Stomach smooth muscle (tissue), 2 donors: ENCODE measurements at regions not wholly inside any gene's neighbourhood (a gene's known extent, or its start where the extent isn't known, plus 50 kb on each side); places are given as distances from the start of the nearest gene placed in this dataset.

Experiments
- H3K27ac ChIP-seq: one replicate; pipeline ENCODE4 v1.7.0; 2013; ENCODE audit warnings: mild to moderate bottlenecking, low read length, inconsistent platforms
- H3K27me3 ChIP-seq, 2 donors: one replicate each; pipeline ENCODE4 v1.7.0; 2013; ENCODE audit warnings: low read length in 2 of 2; ENCODE audit not compliant: insufficient read depth in 2 of 2, control insufficient read depth in 1 of 2
- H3K36me3 ChIP-seq, 2 donors: one replicate each; pipeline ENCODE4 v1.7.0; 2013; ENCODE audit warnings: low read length in 2 of 2; ENCODE audit not compliant: control insufficient read depth in 2 of 2, insufficient read depth in 2 of 2
- H3K4me1 ChIP-seq: one replicate; pipeline ENCODE4 v1.7.0; 2013; ENCODE audit warnings: low read length; ENCODE audit not compliant: control insufficient read depth, insufficient read depth
- H3K4me3 ChIP-seq, 2 donors: one replicate each; pipeline ENCODE4 v1.7.0; 2013; ENCODE audit warnings: low read length in 2 of 2
- H3K9ac ChIP-seq, 2 donors: one replicate each; pipeline ENCODE4 v1.7.0; 2013; ENCODE audit warnings: low read length in 2 of 2, mild to moderate bottlenecking in 1 of 2
- H3K9me3 ChIP-seq, 2 donors: one replicate each; pipeline ENCODE4 v1.7.0; 2013; ENCODE audit warnings: low read length in 2 of 2; ENCODE audit not compliant: control insufficient read depth in 2 of 2
- donor health status: healthy.
- donor health status: Pancreatic carcinoma.

DNA sequence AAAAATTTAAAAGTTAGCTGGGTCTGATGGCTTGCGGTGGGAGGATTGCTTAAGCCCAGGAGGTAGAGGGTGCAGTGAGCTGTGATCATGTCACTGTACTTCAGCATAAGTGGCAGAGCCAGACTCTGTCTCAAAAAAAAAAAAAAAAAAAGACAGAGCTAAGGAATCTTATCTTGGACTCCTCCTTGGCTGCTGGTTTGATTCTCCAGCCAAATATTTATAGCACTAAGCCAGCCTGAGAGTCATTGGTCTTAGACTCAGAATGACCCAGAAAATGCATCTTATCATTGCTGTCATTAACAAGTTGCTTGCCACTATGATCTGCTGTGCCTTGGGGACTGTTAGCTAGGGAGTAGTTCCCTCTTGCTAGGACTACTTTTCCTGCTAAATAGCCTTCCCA, 164.7 kb downstream of the GNAT3 start:
- H3K9ac ChIP-seq, result no peak overlapping the region
- H3K27me3 ChIP-seq, result no peaks in the 10 kb centered on the region
- H3K36me3 ChIP-seq, result no peaks in the 10 kb centered on the region
- H3K4me3 ChIP-seq, result no peak overlapping the region
- H3K4me1 ChIP-seq, result peaks cover 4% of the 10 kb centered on the region
- no peak overlapping the region for H3K27ac ChIP-seq
- no peaks in the 10 kb centered on the region for H3K9me3 ChIP-seq

DNA sequence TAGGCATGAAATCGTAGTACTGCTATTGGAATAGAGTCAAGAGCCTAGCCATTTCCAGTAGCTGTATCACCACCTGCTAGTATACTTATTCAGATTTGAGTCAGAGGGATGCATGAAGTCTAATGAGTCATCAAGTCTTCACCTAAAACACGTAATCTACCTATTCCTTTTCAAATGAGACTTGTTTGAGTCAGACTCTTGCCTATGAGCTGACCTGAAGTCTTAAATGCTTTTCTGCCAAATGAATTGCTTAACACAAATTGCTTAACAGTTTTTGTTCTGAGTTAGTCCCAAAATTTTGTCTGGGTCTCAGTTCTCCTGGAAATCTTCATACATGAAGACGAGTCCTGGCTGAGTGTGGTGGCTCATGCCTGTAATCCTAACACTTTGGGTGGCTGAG, 165.2 kb downstream of the GNAT3 start:
- Histone ChIP-seq H3K4me1 (peaks cover 4% of the 10 kb centered on the region), H3K9ac (no peak overlapping the region), H3K27me3 (no peaks in the 10 kb centered on the region), H3K4me3 (no peak overlapping the region), H3K27ac (no peak overlapping the region), H3K36me3 (no peaks in the 10 kb centered on the region), H3K9me3 (no peaks in the 10 kb centered on the region)

DNA sequence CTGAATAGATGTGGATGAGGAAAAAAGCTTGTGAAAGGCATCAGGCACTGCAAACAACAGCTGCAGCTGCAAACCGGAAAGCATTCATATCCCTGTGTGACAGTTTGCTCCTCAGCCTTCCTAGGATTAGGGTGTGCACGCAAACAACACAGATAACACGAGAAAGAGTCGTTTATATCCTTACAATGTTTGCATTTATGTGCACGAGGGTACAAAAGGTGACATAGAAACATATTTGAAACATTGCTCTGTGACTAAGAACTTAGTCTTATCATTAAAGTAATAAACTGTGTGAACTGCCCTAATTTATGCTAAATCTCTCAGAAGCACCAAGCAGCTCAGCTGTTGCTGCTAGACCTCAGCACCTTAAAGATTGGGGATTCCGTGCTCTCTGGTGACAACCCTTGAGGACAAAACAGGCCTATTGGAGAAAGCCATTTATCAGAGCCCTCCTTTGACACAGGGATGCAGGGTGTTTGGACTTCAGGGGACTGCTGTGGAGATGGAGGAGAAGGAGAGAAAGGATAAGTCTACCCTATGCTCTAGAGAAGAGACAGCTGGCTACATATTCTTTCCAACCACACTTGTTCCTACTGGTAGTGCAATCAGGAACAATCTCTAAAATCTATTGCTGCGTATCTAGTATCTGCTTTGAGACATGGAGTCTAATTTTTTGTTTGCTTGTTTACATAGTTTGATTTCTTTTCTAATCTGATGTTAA, 176.2 kb downstream of the GNAT3 start:
- peak overlapping the region in 1 of 2 donors; percentile 9 for H3K4me3 ChIP-seq
- no peak overlapping the region for H3K27ac ChIP-seq
- no peaks in the 10 kb centered on the region for H3K36me3 ChIP-seq
- H3K4me1 ChIP-seq, result no peaks in the 10 kb centered on the region
- no peak overlapping the region for H3K9ac ChIP-seq
- no peaks in the 10 kb centered on the region for H3K27me3 ChIP-seq
- no peaks in the 10 kb centered on the region for H3K9me3 ChIP-seq

DNA sequence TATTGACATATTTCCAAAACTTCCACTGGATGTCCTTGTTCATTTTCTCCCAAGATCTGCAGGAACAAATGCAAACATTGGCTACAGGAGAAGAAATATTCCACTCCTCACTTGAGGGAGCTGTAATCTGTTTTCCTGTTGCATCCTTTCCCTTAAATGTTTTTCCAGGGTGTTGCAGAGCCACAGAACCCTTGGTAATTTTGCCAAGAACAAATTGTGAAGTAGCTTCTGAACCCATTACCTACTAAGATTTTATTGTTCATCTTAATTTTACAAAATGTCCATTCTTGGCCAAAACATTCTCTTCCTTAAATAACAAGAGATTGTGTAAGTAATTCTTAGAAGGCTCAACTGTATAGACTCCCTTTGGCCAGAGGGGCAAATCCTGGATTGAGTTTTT, 177.0 kb downstream of the GNAT3 start:
- H3K9ac ChIP-seq, result no peak overlapping the region
- no peak overlapping the region for H3K4me3 ChIP-seq
- no peak overlapping the region for H3K27ac ChIP-seq
- H3K4me1 ChIP-seq, result no peaks in the 10 kb centered on the region
- H3K9me3 ChIP-seq, result no peaks in the 10 kb centered on the region
- no peaks in the 10 kb centered on the region for H3K36me3 ChIP-seq
- H3K27me3 ChIP-seq, result no peaks in the 10 kb centered on the region

DNA sequence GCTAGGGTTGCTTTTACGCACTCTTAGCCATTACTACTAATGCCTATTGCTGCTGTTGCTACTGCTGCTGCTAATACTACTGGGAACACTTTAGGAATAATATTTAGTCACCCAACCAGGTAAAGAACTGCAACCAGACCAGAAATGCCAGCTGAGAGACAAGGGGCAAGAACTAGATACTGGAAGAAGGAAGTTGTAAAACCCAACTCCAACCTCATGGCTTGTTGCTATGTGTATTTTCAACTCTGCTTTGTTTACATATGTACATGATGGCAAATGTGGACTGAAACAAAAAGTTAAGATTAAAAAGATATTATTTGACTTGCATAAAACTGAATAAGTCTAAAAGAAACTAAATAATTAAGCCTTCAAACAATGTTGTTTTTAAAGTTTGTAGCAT, 177.7 kb downstream of the GNAT3 start:
- Histone ChIP-seq H3K9ac (no peak overlapping the region), H3K9me3 (no peaks in the 10 kb centered on the region), H3K36me3 (no peaks in the 10 kb centered on the region), H3K4me1 (no peaks in the 10 kb centered on the region), H3K4me3 (no peak overlapping the region), H3K27me3 (no peaks in the 10 kb centered on the region), H3K27ac (no peak overlapping the region)

DNA sequence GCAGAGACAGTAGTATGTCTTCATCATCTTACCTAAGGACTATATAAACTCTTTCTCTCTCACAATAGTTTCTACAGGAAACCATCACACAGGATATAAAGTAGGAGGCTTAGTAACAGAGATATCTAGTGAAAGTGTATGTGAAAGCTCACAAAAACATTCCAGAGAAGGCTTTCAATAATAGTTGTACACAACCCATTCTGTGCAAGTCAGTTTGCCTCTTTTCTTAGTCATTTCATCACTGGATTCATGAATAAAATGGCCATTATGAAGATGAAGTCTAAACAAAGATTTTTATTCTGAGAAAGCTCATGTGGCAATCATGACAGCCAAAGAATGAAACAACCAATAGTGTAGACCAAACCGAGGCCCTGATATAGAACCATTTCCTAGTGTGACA, 178.8 kb downstream of the GNAT3 start:
- Histone ChIP-seq H3K36me3 (no peaks in the 10 kb centered on the region), H3K4me1 (no peaks in the 10 kb centered on the region), H3K9me3 (no peaks in the 10 kb centered on the region), H3K4me3 (no peak overlapping the region), H3K9ac (no peak overlapping the region), H3K27me3 (no peaks in the 10 kb centered on the region), H3K27ac (no peak overlapping the region)

DNA sequence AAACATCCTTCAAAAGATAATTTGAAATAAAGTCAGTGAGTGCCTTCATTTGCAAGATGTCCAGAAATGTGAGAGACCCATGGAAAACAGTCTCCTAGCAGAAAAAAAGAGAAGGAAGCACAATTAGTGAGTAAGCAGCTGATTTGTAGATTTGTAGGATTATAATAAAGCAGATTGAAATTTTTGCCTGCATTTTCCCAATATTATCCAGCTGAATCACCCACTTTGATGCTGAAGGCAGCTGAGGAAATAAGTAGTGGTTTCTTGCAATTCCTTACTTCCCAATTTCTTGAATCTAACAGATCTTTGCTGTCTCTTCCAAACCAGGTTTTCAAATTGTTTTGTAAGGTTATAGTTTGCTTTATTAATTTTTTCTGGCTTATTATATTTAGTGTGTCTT, 181.4 kb downstream of the GNAT3 start:
- Histone ChIP-seq H3K4me1 (no peaks in the 10 kb centered on the region), H3K9me3 (no peaks in the 10 kb centered on the region), H3K27ac (no peak overlapping the region), H3K4me3 (no peak overlapping the region), H3K9ac (no peak overlapping the region), H3K36me3 (no peaks in the 10 kb centered on the region), H3K27me3 (no peaks in the 10 kb centered on the region)

DNA sequence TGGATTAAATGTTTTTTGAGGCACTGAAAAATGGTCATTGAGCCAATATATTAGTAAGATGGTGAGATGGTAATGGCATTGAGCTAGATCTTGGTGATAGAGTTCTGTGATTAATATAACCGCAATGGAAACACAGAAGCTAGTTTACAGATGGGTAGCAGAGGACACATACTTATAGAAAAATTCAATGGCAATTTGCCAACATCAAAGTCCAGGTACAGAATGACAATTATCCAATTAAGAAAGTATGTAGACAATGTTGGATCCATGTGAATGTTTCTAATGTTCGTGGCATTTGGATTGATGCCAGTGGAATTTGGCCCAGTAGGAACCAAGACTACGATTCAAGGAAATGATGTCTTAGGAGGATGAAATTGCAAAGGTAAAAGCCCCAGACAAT, 187.8 kb downstream of the GNAT3 start:
- H3K9me3 ChIP-seq, result no peaks in the 10 kb centered on the region
- H3K9ac ChIP-seq, result no peak overlapping the region
- no peak overlapping the region for H3K4me3 ChIP-seq
- H3K27ac ChIP-seq, result no peak overlapping the region
- no peaks in the 10 kb centered on the region for H3K27me3 ChIP-seq
- no peaks in the 10 kb centered on the region for H3K4me1 ChIP-seq
- H3K36me3 ChIP-seq, result no peaks in the 10 kb centered on the region

DNA sequence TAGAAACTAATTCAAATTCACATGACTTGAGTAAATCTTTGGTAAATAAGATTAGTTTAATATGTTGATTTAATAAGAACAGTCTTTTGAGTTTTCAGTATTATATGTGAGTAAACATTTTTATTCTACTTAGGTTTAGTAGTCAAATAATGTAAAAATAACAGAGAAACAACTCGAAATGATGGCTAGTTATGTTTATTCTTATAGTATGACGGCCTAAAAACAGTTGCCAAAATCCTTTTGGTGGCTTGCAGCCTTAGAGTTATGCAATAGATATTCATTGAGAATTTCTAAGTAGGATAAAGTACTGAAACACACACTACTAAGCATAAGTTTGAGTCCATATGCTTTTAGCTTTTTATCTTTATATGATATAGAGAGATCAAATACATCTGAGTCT, 184.8 kb downstream of the GNAI1 start:
- H3K27me3 ChIP-seq, result no peaks in the 10 kb centered on the region
- no peaks in the 10 kb centered on the region for H3K4me1 ChIP-seq
- H3K9ac ChIP-seq, result no peak overlapping the region
- H3K4me3 ChIP-seq, result no peak overlapping the region
- H3K27ac ChIP-seq, result no peak overlapping the region
- no peaks in the 10 kb centered on the region for H3K9me3 ChIP-seq
- H3K36me3 ChIP-seq, result no peaks in the 10 kb centered on the region

DNA sequence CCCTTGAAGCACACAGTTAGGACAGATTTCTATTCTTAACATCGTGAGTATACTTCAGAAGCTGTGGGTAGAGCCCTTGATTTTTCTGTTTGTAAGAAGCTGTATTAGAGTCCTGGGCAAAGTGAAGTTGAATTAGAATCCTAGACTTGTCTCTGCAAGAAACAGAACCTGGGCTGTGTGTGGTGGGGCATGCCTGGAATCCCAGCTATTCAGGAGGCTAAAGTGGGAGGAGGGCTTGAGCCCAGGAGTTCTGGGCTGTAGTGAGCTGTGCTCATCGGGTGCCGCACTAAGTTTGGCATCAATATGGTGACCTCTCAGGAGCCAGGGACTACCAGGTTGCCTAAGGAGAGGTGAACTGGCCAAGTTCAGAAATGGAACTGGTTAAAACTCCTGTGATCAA, 183.4 kb downstream of the GNAI1 start:
- no peaks in the 10 kb centered on the region for H3K4me1 ChIP-seq
- H3K27ac ChIP-seq, result no peak overlapping the region
- H3K9me3 ChIP-seq, result no peaks in the 10 kb centered on the region
- no peak overlapping the region for H3K4me3 ChIP-seq
- H3K9ac ChIP-seq, result no peak overlapping the region
- no peaks in the 10 kb centered on the region for H3K36me3 ChIP-seq
- no peaks in the 10 kb centered on the region for H3K27me3 ChIP-seq

DNA sequence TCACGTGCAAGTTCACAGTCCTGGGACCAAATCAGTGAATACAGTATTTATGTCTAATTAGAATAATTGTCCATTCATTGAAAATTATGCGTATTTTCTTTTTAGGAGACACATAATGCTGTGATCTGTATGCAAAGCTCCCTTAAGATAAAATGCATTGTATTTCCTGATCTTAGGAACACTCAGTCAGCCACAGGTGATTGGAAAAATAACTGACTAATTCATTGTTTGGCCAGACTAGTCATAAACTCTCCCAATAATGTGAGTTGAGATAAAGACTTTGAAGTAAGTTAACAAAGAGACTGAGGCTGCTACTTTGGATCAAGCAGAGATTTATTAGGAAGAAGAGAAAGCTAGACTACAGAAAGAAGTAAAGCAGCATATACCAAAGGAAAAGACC, 182.2 kb downstream of the GNAI1 start:
- Histone ChIP-seq H3K9ac (no peak overlapping the region), H3K36me3 (no peaks in the 10 kb centered on the region), H3K9me3 (no peaks in the 10 kb centered on the region), H3K4me1 (no peaks in the 10 kb centered on the region), H3K4me3 (no peak overlapping the region), H3K27me3 (no peaks in the 10 kb centered on the region), H3K27ac (no peak overlapping the region)
